Epithelial cell of esophagus (primary cell): ENCODE measurements at regions not wholly inside any gene's neighbourhood (a gene's known extent, or its start where the extent isn't known, plus 50 kb on each side); places are given as distances from the start of the nearest gene placed in this dataset.

ENCODE experiments used
- DNase-seq: peaks from one replicate; pipeline ENCODE4 v3.0.0; 2010; ENCODE audit warnings: low read depth
- H3K4me3 ChIP-seq: 2 replicates; pipeline ENCODE4 v1.5.1; 2011; ENCODE audit warnings: mild to moderate bottlenecking, low read length, control low read depth
- CTCF ChIP-seq: IDR thresholded peaks from 2 replicates; pipeline ENCODE4 v1.5.1; 2011; ENCODE audit warnings: low read depth, mild to moderate bottlenecking, low read length, control low read depth, inconsistent platforms; ENCODE audit not compliant: insufficient read depth; ENCODE audit errors: missing control alignments

GRCh38 chr2:55973673-55974072 is 50.1 kb upstream of the EFEMP1 start:
- H3K4me3 ChIP-seq: no peak overlapping the region
- DNase-seq: no peak
- no peak for TF ChIP-seq CTCF

GRCh38 chr2:55976681-55977080 is 53.1 kb upstream of the EFEMP1 start:
- H3K4me3 ChIP-seq: no peak overlapping the region
- no peak for DNase-seq
- TF ChIP-seq CTCF: no peak

- no peak overlapping the region for H3K4me3 ChIP-seq
- no peak for DNase-seq
- no peak for TF ChIP-seq CTCF
These were observed 61.8 kb upstream of the EFEMP1 start for GRCh38 chr2:55985406-55985805.

- no peak for TF ChIP-seq CTCF
- H3K4me3 ChIP-seq: no peak overlapping the region
- no peak for DNase-seq
These were observed 62.4 kb upstream of the EFEMP1 start for GRCh38 chr2:55986001-55986400.

- peak; percentile 5 for DNase-seq
These were observed 63.3 kb upstream of the EFEMP1 start for GRCh38 chr2:55986700-55987440.

GRCh38 chr2:55989405-55989804 is 65.8 kb upstream of the EFEMP1 start:
- no peak for DNase-seq
- no peak overlapping the region for H3K4me3 ChIP-seq
- TF ChIP-seq CTCF: no peak

More at GRCh38 chr2:55986700-55987440, 63.3 kb upstream of the EFEMP1 start:
- H3K4me3 ChIP-seq: no peak overlapping the region
- TF ChIP-seq CTCF: no peak

GRCh38 chr2:55992455-55992854 is 68.9 kb upstream of the EFEMP1 start:
- TF ChIP-seq CTCF: no peak
- H3K4me3 ChIP-seq: no peak overlapping the region
- peak; percentile 95 for DNase-seq
